Psoas muscle (tissue), 7 donors: ENCODE measurements at regions not wholly inside any gene's neighbourhood (a gene's known extent, or its start where the extent isn't known, plus 50 kb on each side); places are given as distances from the start of the nearest gene placed in this dataset.

Experiments
- ATAC-seq, 4 donors: fragments of 200-7000 bp; cut with Tn5 transposase; one replicate each; pipeline ENCODE4 v1.9.1; 2020; ENCODE audit warnings: moderate library complexity in 3 of 4, mild to moderate bottlenecking in 2 of 4
- DNase-seq, 2 donors: peaks; one replicate each; pipeline ENCODE4 v3.0.0-alpha.2; 2020
- H3K27ac ChIP-seq: fragments of 200-600 bp; one replicate; pipeline ENCODE4 v1.8.0; 2022
- H3K27me3 ChIP-seq, 3 donors: fragments of 200-600 bp in 1 of 3; one replicate each; pipeline versions ENCODE4 v1.6.1 to v1.8.0; 2013 to 2022; ENCODE audit warnings: low read length in 2 of 3, mild to moderate bottlenecking in 2 of 3, moderate library complexity in 1 of 3; ENCODE audit not compliant: insufficient read depth in 3 of 3
- H3K36me3 ChIP-seq, 2 donors: fragments of 200-600 bp in 1 of 2; one replicate each; pipeline versions ENCODE4 v1.6.1 to v1.8.0; 2013 to 2022; ENCODE audit warnings: low read depth in 1 of 2, mild to moderate bottlenecking in 1 of 2, moderate library complexity in 1 of 2; ENCODE audit not compliant: insufficient read depth in 1 of 2
- H3K4me1 ChIP-seq: fragments of 200-600 bp; one replicate; pipeline ENCODE4 v1.8.0; 2022
- H3K4me3 ChIP-seq: fragments of 200-600 bp; one replicate; pipeline ENCODE4 v1.8.0; 2022; ENCODE audit warnings: mild to moderate bottlenecking
- H3K9me3 ChIP-seq: fragments of 200-600 bp; one replicate; pipeline ENCODE4 v1.8.0; 2022
- WGBS, 3 donors: extraction: QIAGEN DNeasy Blood & Tissue Kit; methylation state at CpG; one replicate each; pipeline versions ENCODE4 v1.1.6 to v1.1.7; 2013; 5-methylcytosine and 5-hydroxymethylcytosine counted together
- intact Hi-C, 2 donors: fragments of 100-400 bp; cut with DNase I; formaldehyde crosslinking; loops; one replicate each; pipeline versions ENCODE4 v1.11.0 to v1.14.2; 2022
- TF ChIP-seq, protein P1 (sequence below): fragments of 200-600 bp; IDR thresholded peaks from one replicate; pipeline ENCODE4 v1.8.0; 2022; ENCODE audit warnings: antibody characterized with exemption
- donor health status: healthy with polysubstance abuse.
- donor health status: DM: no; HTN: no; CAD: no; lungs with moderate emphysema.
- donor health status: Bipolar disorder and iron deficiency.
- donor health status: healthy.
- donor health status: DM: yes; HTN: yes; CAD: no.
- donor health status: DM: no; HTN: no; CAD: no.
- donor health status: DM: yes; HTN: yes; CAD: no.

- Histone ChIP-seq H3K27ac (no peak overlapping the region), H3K27me3 (peaks cover 0 to 2% (median 2%) of the 10 kb centered on the region in 3 donors), H3K36me3 (no peaks in the 10 kb centered on the region), H3K4me3 (no peak overlapping the region), H3K9me3 (no peaks in the 10 kb centered on the region), H3K4me1 (no peaks in the 10 kb centered on the region)
- TF ChIP-seq, protein P1, sequence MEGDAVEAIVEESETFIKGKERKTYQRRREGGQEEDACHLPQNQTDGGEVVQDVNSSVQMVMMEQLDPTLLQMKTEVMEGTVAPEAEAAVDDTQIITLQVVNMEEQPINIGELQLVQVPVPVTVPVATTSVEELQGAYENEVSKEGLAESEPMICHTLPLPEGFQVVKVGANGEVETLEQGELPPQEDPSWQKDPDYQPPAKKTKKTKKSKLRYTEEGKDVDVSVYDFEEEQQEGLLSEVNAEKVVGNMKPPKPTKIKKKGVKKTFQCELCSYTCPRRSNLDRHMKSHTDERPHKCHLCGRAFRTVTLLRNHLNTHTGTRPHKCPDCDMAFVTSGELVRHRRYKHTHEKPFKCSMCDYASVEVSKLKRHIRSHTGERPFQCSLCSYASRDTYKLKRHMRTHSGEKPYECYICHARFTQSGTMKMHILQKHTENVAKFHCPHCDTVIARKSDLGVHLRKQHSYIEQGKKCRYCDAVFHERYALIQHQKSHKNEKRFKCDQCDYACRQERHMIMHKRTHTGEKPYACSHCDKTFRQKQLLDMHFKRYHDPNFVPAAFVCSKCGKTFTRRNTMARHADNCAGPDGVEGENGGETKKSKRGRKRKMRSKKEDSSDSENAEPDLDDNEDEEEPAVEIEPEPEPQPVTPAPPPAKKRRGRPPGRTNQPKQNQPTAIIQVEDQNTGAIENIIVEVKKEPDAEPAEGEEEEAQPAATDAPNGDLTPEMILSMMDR = no peak
- no peak for ATAC-seq
- DNase-seq = no peak
- 64 to 78% (median 68%) methylated on average over 1 of the region's 1 CpG for WGBS, 3 donors
- intact Hi-C loops = no loop called here
These were observed 104.4 kb upstream of the SALL4 start for GRCh38 chr20:51906679-51907078.

GRCh38 chr20:51906049-51906448 is 103.7 kb upstream of the SALL4 start:
- intact Hi-C loops = no loop called here
- TF ChIP-seq, protein P1 = no peak
- ATAC-seq (no peak), DNase-seq (no peak)
- Histone ChIP-seq H3K36me3 (no peaks in the 10 kb centered on the region), H3K4me3 (no peak overlapping the region), H3K27ac (no peak overlapping the region), H3K27me3 (peaks cover 0 to 2% (median 2%) of the 10 kb centered on the region in 3 donors), H3K9me3 (no peaks in the 10 kb centered on the region), H3K4me1 (no peaks in the 10 kb centered on the region)
- 66 to 73% (median 72%) methylated on average over 6 of the region's 6 CpGs for WGBS, 3 donors

GRCh38 chr20:51902933-51903332 is 100.6 kb upstream of the SALL4 start:
- intact Hi-C loops = no loop called here
- WGBS, 3 donors = 60 to 64% (median 60%) methylated on average over 6 of the region's 6 CpGs
- Histone ChIP-seq H3K4me3 (no peak overlapping the region), H3K9me3 (no peaks in the 10 kb centered on the region), H3K36me3 (no peaks in the 10 kb centered on the region), H3K27ac (no peak overlapping the region), H3K4me1 (no peaks in the 10 kb centered on the region), H3K27me3 (peaks cover 0 to 2% (median 0%) of the 10 kb centered on the region in 3 donors)
- TF ChIP-seq, protein P1 = no peak
- ATAC-seq (no peak), DNase-seq (no peak)

DNA sequence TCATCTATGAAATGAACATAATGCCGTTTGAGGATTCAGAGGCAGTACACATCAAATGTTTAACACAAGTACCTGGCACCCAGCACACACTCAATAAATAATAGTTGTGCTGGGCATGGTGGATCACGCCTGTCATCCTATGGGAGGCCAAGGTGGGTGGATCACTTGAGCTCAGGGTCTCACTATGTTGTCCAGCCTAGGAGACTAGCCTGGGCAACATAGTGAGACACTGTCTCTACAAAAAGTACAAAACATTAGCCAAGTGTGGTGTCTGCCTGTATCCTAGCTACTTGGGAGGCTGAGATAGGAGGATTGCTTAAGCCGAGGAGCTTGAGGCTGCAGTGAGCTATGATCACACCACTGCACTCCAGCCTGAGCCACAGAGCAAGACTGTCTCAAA is 98.1 kb upstream of the SALL4 start:
- DNase-seq (no peak), ATAC-seq (no peak)
- Histone ChIP-seq H3K27ac (no peak overlapping the region), H3K36me3 (no peaks in the 10 kb centered on the region), H3K27me3 (peaks cover 0 to 2% (median 0%) of the 10 kb centered on the region in 3 donors), H3K4me3 (no peak overlapping the region), H3K9me3 (no peaks in the 10 kb centered on the region), H3K4me1 (no peaks in the 10 kb centered on the region)
- intact Hi-C loops = no loop called here
- TF ChIP-seq, protein P1 = no peak
- WGBS, 3 donors = 92 to 97% (median 96%) methylated on average over 3 of the region's 3 CpGs

GRCh38 chr20:51899674-51900073 is 97.4 kb upstream of the SALL4 start:
- H3K27me3 ChIP-seq = peaks cover 0 to 2% (median 0%) of the 10 kb centered on the region in 3 donors
- ATAC-seq (no peak), DNase-seq (no peak)
- no peaks in the 10 kb centered on the region for H3K4me1 ChIP-seq
- intact Hi-C loops = no loop called here
- no peak overlapping the region for H3K4me3 ChIP-seq
- no peak overlapping the region for H3K27ac ChIP-seq
- H3K36me3 ChIP-seq = no peaks in the 10 kb centered on the region
- TF ChIP-seq, protein P1 = no peak
- no peaks in the 10 kb centered on the region for H3K9me3 ChIP-seq
- WGBS, 3 donors = 85 to 92% (median 86%) methylated on average over 7 of the region's 7 CpGs
